Thyroid gland (tissue), 4 donors: ENCODE measurements at regions not wholly inside any gene's neighbourhood (a gene's known extent, or its start where the extent isn't known, plus 50 kb on each side); places are given as distances from the start of the nearest gene placed in this dataset.

Experiments used
- DNase-seq, 2 donors: peaks; one replicate each; pipeline ENCODE4 v3.0.0-alpha.2; 2019
- H3K27ac ChIP-seq, 3 donors: fragments of 200-600 bp; sonication (generic); 1 replicate in 2 of 3; 2 replicates in 1 of 3; pipeline ENCODE4 v1.5.1; 2016 to 2019; ENCODE audit warnings: mild to moderate bottlenecking in 1 of 3, moderate library complexity in 1 of 3
- H3K27me3 ChIP-seq: fragments of 200-600 bp; sonication (generic); one replicate; pipeline ENCODE4 v1.5.1; 2019
- H3K36me3 ChIP-seq, 2 donors: fragments of 200-600 bp; sonication (generic); one replicate each; pipeline ENCODE4 v1.5.1; 2016 to 2019
- H3K4me1 ChIP-seq, 2 donors: fragments of 200-600 bp; sonication (generic); one replicate each; pipeline ENCODE4 v1.5.1; 2017 to 2019
- H3K4me3 ChIP-seq, 3 donors: fragments of 200-600 bp; sonication (generic); replicated peaks in 1 of 3; 1 replicate in 2 of 3; 2 replicates in 1 of 3; pipeline ENCODE4 v1.5.1; 2016; ENCODE audit warnings: mild to moderate bottlenecking in 1 of 3
- H3K9me3 ChIP-seq: fragments of 200-600 bp; sonication (generic); one replicate; pipeline ENCODE4 v1.5.1; 2017
- CTCF ChIP-seq, 6 experiments: fragments of 200-600 bp in 3 of 6; fragments of 450-650 bp in 3 of 6; sonication (generic) in 3 of 6; IDR thresholded peaks; one replicate each; pipeline ENCODE4 v1.5.1; 2016 to 2019; ENCODE audit warnings: antibody characterized with exemption in 6 of 6, mild to moderate bottlenecking in 2 of 6, inconsistent platforms in 1 of 6, moderate library complexity in 1 of 6
- POLR2A ChIP-seq, 2 donors: fragments of 450-650 bp; IDR thresholded peaks; one replicate each; pipeline ENCODE4 v1.6.1; 2017; ENCODE audit warnings: antibody characterized with exemption in 2 of 2, mild to moderate bottlenecking in 2 of 2, moderate library complexity in 1 of 2
- WGBS, 2 donors: methylation state at CpG; one replicate each; pipeline ENCODE4 v1.1.5; 2017; 5-methylcytosine and 5-hydroxymethylcytosine counted together
- intact Hi-C: fragments of 100-400 bp; cut with DNase I; formaldehyde crosslinking; loops from one replicate; pipeline ENCODE4 v1.15.1; 2023

- Histone ChIP-seq H3K36me3 (no peaks in the 10 kb centered on the region), H3K27ac (no peak overlapping the region), H3K4me1 (peaks cover 1 to 3% of the 10 kb centered on the region in 2 donors), H3K27me3 (no peaks in the 10 kb centered on the region), H3K4me3 (no peak overlapping the region), H3K9me3 (no peaks in the 10 kb centered on the region)
- intact Hi-C loops, result no loop called here
- no peak for TF ChIP-seq CTCF (IDR thresholded peaks at IDR 0.05)
- no peak for TF ChIP-seq POLR2A (IDR thresholded peaks at IDR 0.05)
- no peak for DNase-seq
Observed at GRCh38 chr13:50380905-50381304, 365.7 kb downstream of the KCNRG start.

GRCh38 chr13:50382511-50382910 lies 367.3 kb downstream of the KCNRG start:
- DNase-seq, result no peak
- intact Hi-C loops, result no loop called here
- H3K27ac ChIP-seq, result no peak overlapping the region
- 63 to 80% methylated on average over 1 of the region's 1 CpG for WGBS, 2 donors
- no peaks in the 10 kb centered on the region for H3K27me3 ChIP-seq
- peaks cover 6 to 18% of the 10 kb centered on the region in 2 donors for H3K4me1 ChIP-seq
- TF ChIP-seq POLR2A (IDR thresholded peaks at IDR 0.05), result no peak
- no peak for TF ChIP-seq CTCF (IDR thresholded peaks at IDR 0.05)
- H3K4me3 ChIP-seq, result no peak overlapping the region
- no peaks in the 10 kb centered on the region for H3K36me3 ChIP-seq
- H3K9me3 ChIP-seq, result no peaks in the 10 kb centered on the region

- TF ChIP-seq CTCF (IDR thresholded peaks at IDR 0.05), result no peak
- no peak for TF ChIP-seq POLR2A (IDR thresholded peaks at IDR 0.05)
- DNase-seq, result no peak
- Histone ChIP-seq H3K4me1 (peaks cover 6 to 18% of the 10 kb centered on the region in 2 donors), H3K27ac (no peak overlapping the region), H3K4me3 (no peak overlapping the region), H3K36me3 (no peaks in the 10 kb centered on the region), H3K9me3 (no peaks in the 10 kb centered on the region), H3K27me3 (no peaks in the 10 kb centered on the region)
- intact Hi-C loops, result no loop called here
- WGBS, 2 donors, result 73 to 84% methylated on average over 4 of the region's 4 CpGs
Observed at GRCh38 chr13:50382951-50383350, 367.7 kb downstream of the KCNRG start.

GRCh38 chr13:50384724-50385123 lies 369.5 kb downstream of the KCNRG start:
- Histone ChIP-seq H3K9me3 (no peaks in the 10 kb centered on the region), H3K36me3 (no peaks in the 10 kb centered on the region), H3K4me1 (peaks cover 6 to 18% of the 10 kb centered on the region in 2 donors), H3K4me3 (no peak overlapping the region), H3K27ac (no peak overlapping the region), H3K27me3 (no peaks in the 10 kb centered on the region)
- TF ChIP-seq POLR2A (IDR thresholded peaks at IDR 0.05) (no peak), CTCF (IDR thresholded peaks at IDR 0.05) (no peak)
- 98 to 100% methylated on average over 1 of the region's 1 CpG for WGBS, 2 donors
- intact Hi-C loops, result no loop called here
- DNase-seq, result no peak

GRCh38 chr13:50386541-50387050 lies 371.4 kb downstream of the KCNRG start:
- Histone ChIP-seq H3K27ac (peak overlapping the region; percentile 68 to 86 (median 85)), H3K27me3 (no peaks in the 10 kb centered on the region), H3K4me1 (peaks cover 6 to 33% of the 10 kb centered on the region in 2 donors), H3K9me3 (no peaks in the 10 kb centered on the region), H3K36me3 (no peaks in the 10 kb centered on the region), H3K4me3 (no peak overlapping the region)
- TF ChIP-seq POLR2A (IDR thresholded peaks at IDR 0.05), result peak in 1 of 2 donors; percentile 27
- no peak for TF ChIP-seq CTCF (IDR thresholded peaks at IDR 0.05)
- WGBS, 2 donors, result 31 to 35% methylated on average over 10 of the region's 10 CpGs
- intact Hi-C loops, result no loop called here
- peak; percentile 47 to 52 for DNase-seq
